Activated naive CD8-positive, alpha-beta T cell (primary cell): ENCODE measurements at regions not wholly inside any gene's neighbourhood (a gene's known extent, or its start where the extent isn't known, plus 50 kb on each side); places are given as distances from the start of the nearest gene placed in this dataset.

Source experiments
- H3K27ac Mint-ChIP-seq: one replicate; pipeline ENCODE4 v1.8.0; 2021; ENCODE audit warnings: mixed read lengths
- H3K27me3 Mint-ChIP-seq: one replicate; pipeline ENCODE4 v1.8.0; 2021; ENCODE audit warnings: mixed read lengths
- H3K36me3 Mint-ChIP-seq: one replicate; pipeline ENCODE4 v1.8.0; 2021; ENCODE audit warnings: mixed read lengths
- H3K4me1 Mint-ChIP-seq: one replicate; pipeline ENCODE4 v1.8.0; 2021; ENCODE audit warnings: low read depth, mixed read lengths
- H3K4me3 Mint-ChIP-seq: one replicate; pipeline ENCODE4 v1.8.0; 2021; ENCODE audit warnings: mild to moderate bottlenecking, mixed read lengths
- H3K9me3 Mint-ChIP-seq: one replicate; pipeline ENCODE4 v1.8.0; 2021; ENCODE audit warnings: low read depth, mixed read lengths

DNA sequence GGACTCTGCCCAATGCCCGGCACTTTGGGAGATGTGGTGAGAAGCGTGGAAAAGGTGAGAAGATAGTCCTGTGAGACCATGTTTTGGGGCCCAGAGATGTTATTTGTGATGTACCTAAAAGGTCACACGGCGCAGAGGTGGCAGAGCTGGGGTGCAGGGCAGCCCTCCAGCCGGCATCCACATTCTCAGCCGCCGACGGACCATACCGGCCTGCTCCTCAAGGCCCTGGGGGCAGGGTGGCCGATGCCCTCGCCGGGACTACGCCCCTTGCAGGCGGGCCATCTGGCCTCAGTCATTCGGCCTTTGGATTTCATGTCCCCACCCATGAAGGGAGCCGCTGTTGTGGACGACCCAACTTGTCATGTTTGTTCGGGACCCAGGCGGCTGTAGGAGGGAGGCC lies 131.4 kb upstream of the GSE1 start:
- Mint-ChIP-seq H3K4me1 (no peaks in the 10 kb centered on the region), H3K27ac (no peak overlapping the region), H3K9me3 (no peaks in the 10 kb centered on the region), H3K27me3 (no peaks in the 10 kb centered on the region), H3K4me3 (no peak overlapping the region), H3K36me3 (no peaks in the 10 kb centered on the region)

DNA sequence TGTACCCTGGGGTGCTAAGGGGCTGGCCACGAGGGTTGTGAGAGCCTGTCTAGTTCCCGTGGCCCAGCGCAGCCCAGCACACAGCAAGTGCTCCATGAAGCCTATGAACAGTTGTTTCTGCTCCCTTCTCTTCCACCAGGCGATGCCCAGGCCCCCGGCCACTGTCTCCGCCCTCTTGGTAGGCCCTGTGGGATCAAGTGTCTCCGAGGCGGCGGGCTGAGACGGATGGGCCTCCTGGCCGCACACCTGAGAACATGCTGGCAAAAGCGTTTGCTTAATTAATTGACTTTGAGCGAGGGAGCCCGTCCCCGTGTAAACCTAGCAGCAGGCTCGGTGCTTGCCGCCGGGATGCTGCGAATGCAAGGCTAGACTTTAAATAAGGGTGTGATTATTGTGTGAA lies 129.7 kb upstream of the GSE1 start:
- Mint-ChIP-seq H3K36me3 (no peaks in the 10 kb centered on the region), H3K27me3 (no peaks in the 10 kb centered on the region), H3K4me3 (no peak overlapping the region), H3K9me3 (no peaks in the 10 kb centered on the region), H3K27ac (no peak overlapping the region), H3K4me1 (no peaks in the 10 kb centered on the region)

DNA sequence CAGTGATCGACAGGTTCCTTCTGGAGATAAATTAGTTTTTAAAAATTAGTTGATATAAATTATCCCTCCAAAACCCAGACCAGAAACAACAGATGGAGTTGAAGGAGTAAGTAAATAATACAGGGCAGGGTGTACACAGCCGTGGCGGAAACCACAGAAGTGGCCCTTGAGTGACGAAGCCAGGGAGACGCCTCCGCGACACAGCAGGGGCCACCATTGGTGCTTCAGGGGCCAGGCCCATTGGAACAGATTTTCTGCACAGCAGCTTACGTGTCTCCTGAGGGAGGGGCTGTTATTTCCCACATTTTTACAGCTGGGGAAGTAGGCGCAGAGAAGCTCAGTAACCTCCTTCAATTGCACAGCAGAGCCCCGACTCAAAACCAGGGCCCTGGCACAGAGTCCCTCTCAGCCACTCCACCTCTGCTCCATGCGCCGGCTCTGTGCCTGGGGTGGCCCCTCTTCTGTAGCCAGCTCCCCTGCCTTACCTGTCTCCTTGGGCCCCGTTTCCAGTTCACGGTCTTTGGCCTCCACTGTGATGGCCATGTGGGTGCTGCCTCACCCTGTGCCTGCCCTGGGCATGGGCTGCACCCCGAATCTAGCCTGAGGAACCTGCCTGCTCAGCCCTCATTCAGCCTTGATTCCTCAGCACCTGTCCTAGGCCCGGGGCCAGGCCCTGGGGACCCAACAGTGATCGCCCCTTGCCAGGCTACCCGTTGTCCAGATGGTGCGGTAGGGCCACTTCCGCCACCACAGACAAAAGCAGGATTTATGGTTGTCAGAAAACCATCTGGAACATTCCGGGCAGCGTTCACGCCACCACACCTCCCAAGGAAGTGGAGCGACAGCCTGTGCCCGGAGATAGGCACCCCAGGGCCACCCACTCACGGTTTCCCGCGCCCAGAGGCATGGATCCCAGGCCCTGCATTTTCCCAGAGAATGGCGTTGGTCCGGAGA lies 128.5 kb upstream of the GSE1 start:
- Mint-ChIP-seq H3K27me3 (no peaks in the 10 kb centered on the region), H3K36me3 (no peaks in the 10 kb centered on the region), H3K4me3 (no peak overlapping the region), H3K9me3 (no peaks in the 10 kb centered on the region), H3K4me1 (no peaks in the 10 kb centered on the region), H3K27ac (no peak overlapping the region)

DNA sequence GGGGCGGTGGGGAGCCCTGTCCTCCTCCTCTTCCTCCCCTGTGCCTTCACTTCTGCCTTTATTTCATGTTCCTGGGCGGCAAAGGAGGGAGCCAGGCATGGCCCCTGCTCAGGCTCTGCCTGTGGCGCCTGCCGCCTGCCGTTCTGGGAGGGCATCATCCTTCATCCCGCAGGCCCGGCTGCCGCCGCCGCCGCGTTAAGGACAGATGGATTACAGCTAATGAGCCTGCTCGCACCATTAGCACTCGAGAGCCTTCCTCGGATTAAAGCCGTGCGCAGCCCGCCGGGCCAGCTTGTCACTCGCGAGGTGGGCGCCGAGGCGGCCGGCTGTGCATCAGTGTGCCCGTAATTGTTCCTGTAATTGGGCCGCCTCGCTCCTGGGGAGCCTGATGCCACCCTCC lies 127.7 kb upstream of the GSE1 start:
- no peaks in the 10 kb centered on the region for H3K9me3 Mint-ChIP-seq
- no peak overlapping the region for H3K4me3 Mint-ChIP-seq
- no peaks in the 10 kb centered on the region for H3K36me3 Mint-ChIP-seq
- H3K4me1 Mint-ChIP-seq, result no peaks in the 10 kb centered on the region
- no peak overlapping the region for H3K27ac Mint-ChIP-seq
- H3K27me3 Mint-ChIP-seq, result no peaks in the 10 kb centered on the region

DNA sequence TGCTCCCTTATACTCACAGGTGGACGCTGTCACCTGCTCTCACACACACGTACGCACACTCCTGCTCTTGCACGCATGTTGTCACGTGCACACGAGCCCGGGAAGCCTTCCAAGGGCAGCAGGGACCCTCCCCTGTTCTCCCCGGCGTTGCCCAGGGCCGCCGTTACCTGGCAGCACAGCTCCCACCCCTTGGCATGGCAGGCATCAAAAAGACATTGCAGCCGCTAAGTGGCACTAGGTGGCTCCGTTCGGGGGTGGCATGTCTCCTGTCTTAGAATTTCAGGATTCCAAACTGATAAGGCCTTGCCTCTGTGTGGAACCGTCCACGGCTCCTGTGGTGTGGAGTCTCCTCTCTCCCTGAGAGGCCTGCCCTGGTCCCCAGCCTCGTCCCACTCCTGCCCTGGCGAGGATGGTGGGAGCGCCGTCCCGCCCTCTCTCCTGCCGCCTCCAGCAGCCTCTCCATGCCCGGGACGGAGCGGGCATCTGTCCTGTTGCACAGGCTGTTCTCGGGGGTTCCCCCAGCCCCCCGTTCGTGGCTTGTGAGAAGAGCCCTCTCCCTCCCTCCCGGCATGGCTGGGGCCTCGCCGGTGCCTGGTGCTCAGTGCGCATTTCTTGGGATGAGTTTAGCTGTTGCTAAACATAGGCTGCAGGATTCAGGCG lies 126.7 kb upstream of the GSE1 start:
- no peaks in the 10 kb centered on the region for H3K36me3 Mint-ChIP-seq
- H3K9me3 Mint-ChIP-seq, result no peaks in the 10 kb centered on the region
- H3K4me1 Mint-ChIP-seq, result peaks cover 4% of the 10 kb centered on the region
- H3K27ac Mint-ChIP-seq, result no peak overlapping the region
- no peaks in the 10 kb centered on the region for H3K27me3 Mint-ChIP-seq
- H3K4me3 Mint-ChIP-seq, result no peak overlapping the region

DNA sequence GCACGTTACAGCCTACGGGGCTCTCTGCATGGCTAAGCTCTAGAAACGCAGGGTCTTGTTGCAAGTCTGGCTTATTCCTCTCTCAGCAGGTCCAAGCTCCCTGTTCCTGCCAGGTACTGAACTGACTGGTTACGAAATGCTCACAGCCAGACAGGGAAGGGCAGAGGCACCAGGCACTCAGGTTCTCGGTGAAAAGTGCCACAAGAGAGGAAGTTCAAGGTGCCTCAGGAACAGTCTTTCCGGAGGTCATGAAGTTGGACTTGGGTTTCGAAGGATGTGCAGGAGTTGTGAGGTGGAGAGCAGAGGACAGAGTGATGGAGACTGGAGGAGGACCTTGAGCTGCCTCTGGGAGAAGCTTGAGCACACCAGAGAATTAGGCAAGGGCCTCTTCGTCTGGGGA lies 124.7 kb upstream of the GSE1 start:
- Mint-ChIP-seq H3K4me3 (no peak overlapping the region), H3K27ac (no peak overlapping the region), H3K36me3 (no peaks in the 10 kb centered on the region), H3K27me3 (no peaks in the 10 kb centered on the region), H3K9me3 (no peaks in the 10 kb centered on the region), H3K4me1 (peaks cover 16% of the 10 kb centered on the region)

DNA sequence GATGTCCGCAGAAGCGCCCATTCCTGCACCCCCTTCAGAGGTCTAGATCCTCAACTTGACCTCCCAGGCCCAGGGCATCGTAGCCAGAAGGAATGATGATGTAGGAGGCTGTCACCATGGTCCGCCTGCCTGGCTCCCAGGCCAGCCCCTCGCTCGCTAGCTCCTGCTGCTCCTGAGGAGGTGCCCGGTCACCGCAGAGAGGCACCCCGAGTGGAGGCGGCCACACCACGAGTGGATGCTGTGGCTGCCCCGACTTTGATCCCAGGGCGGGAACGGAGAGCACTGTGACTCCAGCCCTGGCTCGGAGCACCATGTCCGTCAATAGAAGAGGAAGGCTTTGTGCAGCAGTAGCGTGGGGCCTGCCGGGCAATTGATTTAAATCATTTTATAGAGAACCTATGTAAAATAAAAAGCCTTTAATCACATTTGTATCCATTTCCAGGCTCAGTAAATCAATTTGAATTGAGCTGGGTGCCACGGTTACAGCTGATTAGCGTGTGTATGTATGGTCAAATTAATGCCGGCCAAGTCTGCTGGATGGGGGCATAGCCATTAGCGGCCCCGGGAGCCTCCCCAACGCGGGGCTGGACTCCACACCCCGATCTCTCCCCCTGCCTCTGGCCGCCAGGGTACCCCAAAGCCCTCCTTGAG lies 122.6 kb upstream of the GSE1 start:
- no peak overlapping the region for H3K27ac Mint-ChIP-seq
- H3K9me3 Mint-ChIP-seq, result no peaks in the 10 kb centered on the region
- no peak overlapping the region for H3K4me3 Mint-ChIP-seq
- no peaks in the 10 kb centered on the region for H3K27me3 Mint-ChIP-seq
- peaks cover 16% of the 10 kb centered on the region for H3K4me1 Mint-ChIP-seq
- H3K36me3 Mint-ChIP-seq, result no peaks in the 10 kb centered on the region

DNA sequence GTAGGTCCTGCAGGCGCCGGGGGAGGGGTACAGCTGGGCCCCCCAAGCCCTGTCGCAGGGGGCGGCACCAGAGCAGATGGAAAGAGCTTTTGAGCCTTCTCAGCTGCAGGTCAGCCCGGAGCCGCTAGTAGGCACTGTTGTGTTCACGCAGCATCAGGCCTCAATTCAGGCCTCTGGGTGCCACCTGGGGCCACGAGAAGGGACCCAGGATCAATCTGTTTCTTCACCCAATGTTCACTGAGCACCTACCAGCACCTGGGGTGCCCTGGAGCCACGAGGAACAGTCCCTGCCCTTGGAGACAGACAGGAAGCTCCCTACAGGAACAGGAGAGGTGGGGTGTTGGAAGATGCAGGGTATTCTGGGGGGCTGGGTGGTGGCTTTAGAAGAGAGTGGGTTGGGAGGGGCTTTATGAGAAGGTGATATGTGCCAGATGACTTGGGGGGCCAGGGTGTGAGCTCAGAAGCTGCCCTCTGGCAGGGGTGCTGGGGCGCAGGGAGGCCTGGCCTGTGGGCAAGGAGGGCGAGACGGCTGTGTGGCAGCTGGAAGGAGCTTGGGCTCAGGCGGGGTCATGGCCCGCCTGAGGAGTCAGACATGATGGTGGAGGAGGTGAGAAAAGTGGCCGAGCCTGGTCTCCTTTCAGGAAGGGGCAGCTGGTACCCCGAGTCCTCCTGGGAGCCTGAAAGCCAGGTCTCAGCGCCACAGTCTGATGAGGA lies 121.9 kb upstream of the GSE1 start:
- Mint-ChIP-seq H3K27me3 (no peaks in the 10 kb centered on the region), H3K27ac (peak overlapping the region; percentile 46), H3K36me3 (no peaks in the 10 kb centered on the region), H3K4me1 (peaks cover 16% of the 10 kb centered on the region), H3K4me3 (no peak overlapping the region), H3K9me3 (no peaks in the 10 kb centered on the region)

DNA sequence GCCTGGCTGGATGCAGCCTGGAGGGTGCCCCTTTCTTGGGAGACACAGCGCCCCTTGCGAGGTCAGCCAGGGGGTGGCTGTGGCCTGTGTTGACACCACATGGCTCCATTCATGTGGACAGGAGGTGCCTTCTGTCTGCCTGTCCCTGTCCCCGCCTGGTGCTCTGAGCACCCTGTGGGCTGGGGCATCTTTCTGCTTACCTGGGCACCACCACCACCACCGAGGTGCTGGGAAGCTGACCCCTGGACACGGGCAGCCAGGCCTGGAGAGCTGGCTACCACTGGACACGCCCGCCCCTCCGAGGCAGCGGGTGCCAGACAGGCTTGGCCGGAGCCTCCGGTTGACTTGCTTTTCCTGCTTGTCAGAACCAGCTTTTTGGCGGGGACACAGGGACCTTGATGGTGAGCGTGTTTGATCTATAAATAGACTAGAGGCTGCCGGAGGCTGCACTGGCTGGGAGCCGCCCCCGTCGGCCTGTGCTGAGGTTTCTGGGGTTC lies 121.3 kb upstream of the GSE1 start:
- Mint-ChIP-seq H3K4me3 (no peak overlapping the region), H3K27ac (no peak overlapping the region), H3K36me3 (no peaks in the 10 kb centered on the region)

DNA sequence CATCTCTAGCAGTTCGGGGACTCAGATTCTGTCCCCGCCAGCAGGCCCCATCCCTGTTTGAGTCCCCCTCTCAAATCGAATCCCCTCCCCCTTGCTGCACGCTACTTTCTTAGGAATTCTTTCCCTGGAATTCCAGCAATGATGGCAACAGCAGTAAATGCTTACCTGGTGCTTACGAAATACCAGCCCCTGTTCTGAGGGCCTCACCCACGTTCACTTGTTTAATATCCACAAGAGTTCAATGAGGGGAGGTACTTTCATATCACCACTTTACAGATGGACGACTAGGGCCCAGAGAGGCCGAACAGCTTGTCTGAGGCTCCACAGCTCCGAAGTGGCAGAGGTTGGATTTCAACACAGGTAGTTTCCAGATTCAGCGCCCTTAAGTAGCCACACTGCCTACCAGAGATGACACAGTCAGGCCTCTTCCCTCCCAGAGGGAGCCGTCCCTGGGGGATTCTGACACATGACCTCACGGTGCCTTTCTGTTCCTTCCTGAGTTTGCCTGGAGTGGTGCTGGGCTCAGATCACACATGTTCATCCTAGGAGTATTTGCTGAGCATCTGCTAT lies 120.7 kb upstream of the GSE1 start:
- Mint-ChIP-seq H3K27ac (no peak overlapping the region), H3K4me1 (peaks cover 16% of the 10 kb centered on the region), H3K9me3 (no peaks in the 10 kb centered on the region), H3K36me3 (no peaks in the 10 kb centered on the region), H3K27me3 (no peaks in the 10 kb centered on the region), H3K4me3 (peak overlapping the region; percentile 4)

More for the DNA sequence above, 121.3 kb upstream of the GSE1 start:
- H3K4me1 Mint-ChIP-seq, result peaks cover 16% of the 10 kb centered on the region
- H3K9me3 Mint-ChIP-seq, result no peaks in the 10 kb centered on the region
- H3K27me3 Mint-ChIP-seq, result no peaks in the 10 kb centered on the region

DNA sequence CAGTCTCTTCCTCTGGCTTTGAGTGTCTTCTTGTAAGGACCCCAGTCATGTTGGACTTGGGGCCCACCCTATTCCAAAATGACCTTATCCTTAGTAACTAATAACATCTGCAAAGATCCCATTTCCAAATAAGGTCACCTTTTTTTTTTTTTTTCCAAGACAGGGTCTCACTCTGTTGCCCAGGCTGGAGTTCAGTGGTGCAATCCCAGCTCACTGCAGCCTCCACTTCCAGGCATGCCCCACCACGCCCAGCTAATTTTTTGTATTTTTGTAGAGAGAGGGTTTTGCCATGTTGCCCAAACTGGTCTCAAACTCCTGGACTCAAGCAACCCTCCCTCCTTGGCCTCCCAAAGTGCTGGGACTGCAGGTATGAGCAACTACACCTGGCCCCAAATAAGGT lies 118.8 kb upstream of the GSE1 start:
- peaks cover 16% of the 10 kb centered on the region for H3K4me1 Mint-ChIP-seq

DNA sequence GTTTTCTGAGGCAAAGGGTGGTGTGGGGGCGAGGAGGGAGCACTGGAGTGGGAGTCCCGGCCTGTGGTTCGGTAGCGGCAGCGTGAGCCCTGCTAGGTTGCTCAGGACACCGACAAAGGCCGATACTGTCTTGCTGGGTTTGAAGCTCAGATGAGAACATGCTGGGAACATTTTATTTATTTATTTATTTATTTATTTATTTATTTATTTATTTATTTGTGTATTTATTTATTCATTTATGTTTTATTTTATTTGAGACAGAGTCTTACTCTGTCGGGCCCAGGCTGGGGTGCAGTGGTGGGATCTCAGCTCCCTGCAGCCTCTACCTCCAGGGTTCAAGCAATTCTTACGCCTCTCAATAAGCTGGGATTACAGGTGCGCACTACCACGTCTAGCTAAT lies 117.9 kb upstream of the GSE1 start:
- Mint-ChIP-seq H3K27me3 (no peaks in the 10 kb centered on the region), H3K27ac (no peak overlapping the region), H3K36me3 (no peaks in the 10 kb centered on the region), H3K4me1 (peaks cover 16% of the 10 kb centered on the region), H3K9me3 (no peaks in the 10 kb centered on the region), H3K4me3 (no peak overlapping the region)

More for the DNA sequence above, 118.8 kb upstream of the GSE1 start:
- no peak overlapping the region for H3K4me3 Mint-ChIP-seq
- no peaks in the 10 kb centered on the region for H3K27me3 Mint-ChIP-seq
- H3K27ac Mint-ChIP-seq, result no peak overlapping the region
- H3K36me3 Mint-ChIP-seq, result no peaks in the 10 kb centered on the region
- H3K9me3 Mint-ChIP-seq, result no peaks in the 10 kb centered on the region

DNA sequence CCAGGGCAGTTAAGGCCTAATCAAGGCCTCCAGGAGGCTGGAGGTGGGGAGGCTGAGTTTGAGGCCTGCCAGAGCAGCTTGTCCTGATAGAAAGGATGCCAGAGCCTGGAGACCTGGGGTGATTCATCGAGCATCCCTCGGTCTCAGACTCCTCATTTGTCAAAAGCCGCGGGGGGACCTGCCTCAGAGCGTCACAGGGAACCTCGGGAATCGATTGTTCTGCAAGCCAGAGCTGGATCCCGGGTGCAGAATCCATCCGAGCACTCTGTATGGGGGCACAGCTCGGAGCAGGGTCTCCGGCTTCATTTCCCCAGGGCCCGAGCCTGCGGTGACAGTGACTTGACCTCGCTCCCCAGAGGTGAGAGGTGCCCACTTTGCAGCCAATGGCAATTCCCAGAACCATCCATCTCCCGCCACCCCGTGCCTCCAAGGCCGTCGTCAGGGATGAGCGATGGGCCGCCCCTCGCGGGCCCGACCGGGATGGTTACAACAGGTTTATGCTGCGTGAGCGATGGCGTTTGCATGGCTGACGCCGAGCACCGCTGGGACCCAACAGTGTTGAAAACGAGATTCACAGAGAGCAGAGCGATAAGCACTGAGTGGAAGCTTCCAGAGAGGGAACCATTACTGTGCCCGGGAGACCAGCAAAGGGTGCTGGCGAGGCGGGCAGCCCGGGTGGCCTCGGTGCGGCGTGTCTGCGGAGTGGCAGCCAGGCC lies 117.1 kb upstream of the GSE1 start:
- Mint-ChIP-seq H3K4me3 (no peak overlapping the region), H3K4me1 (peaks cover 15% of the 10 kb centered on the region), H3K27me3 (no peaks in the 10 kb centered on the region), H3K27ac (no peak overlapping the region), H3K36me3 (no peaks in the 10 kb centered on the region), H3K9me3 (no peaks in the 10 kb centered on the region)
